ENCODE measurements at regions not wholly inside any gene's neighbourhood (a gene's known extent, or its start where the extent isn't known, plus 50 kb on each side); places are given as distances from the start of the nearest gene placed in this dataset.

DNA sequence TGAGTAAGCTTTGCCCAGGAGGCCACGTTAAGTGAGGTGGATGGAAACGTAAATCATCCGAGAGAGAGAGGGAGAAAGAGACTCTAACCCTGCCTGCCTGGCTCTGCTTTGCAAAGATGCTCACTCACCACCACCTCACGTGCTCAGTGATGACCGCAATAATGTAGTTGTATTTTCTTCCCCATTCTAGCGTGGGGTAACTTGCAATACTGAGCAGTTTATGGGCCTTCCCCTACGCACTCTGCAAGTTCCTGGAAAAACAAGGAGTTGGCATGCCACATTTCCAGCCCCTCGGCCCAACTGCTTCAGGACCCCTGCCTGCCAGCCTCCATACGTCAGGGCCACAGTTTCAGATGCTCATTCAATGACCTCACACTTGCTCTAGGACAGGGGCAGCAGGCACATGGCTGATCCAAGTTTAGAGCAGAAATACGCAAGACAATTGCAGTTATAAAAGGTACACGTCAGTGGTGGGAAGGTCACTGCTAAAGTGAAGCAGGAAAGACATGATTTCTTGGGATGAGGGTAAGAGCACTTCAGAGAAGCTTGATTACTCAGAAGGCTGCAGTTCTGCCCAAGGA, 112.5 kb upstream of the RAB4A start:
- Histone ChIP-seq H3K4me1 (no peaks in the 10 kb centered on the region), H3K9me3 (no peaks in the 10 kb centered on the region), H3K36me3 (no peaks in the 10 kb centered on the region), H3K27me3 (no peaks in the 10 kb centered on the region), H3K4me3 (no peak overlapping the region), H3K27ac (peak overlapping the region in 3 of 4 donors; percentile 18 to 69 (median 42))
- WGBS, 2 donors = 54 to 65% methylated on average over 11 of the region's 11 CpGs
- TF ChIP-seq POLR2A (IDR thresholded peaks at IDR 0.05) = no peak
- peak in 1 of 4 donors; percentile 1 for TF ChIP-seq EP300 (IDR thresholded peaks at IDR 0.05)
- peak; percentile 26 to 33 for TF ChIP-seq POLR2AphosphoS5 (IDR thresholded peaks at IDR 0.05)
- ATAC-seq (ENCODE audit: low FRiP score in 2 of 2) (peak; percentile 73 to 82), DNase-seq (peak in 1 of 2 donors; percentile 70)

DNA sequence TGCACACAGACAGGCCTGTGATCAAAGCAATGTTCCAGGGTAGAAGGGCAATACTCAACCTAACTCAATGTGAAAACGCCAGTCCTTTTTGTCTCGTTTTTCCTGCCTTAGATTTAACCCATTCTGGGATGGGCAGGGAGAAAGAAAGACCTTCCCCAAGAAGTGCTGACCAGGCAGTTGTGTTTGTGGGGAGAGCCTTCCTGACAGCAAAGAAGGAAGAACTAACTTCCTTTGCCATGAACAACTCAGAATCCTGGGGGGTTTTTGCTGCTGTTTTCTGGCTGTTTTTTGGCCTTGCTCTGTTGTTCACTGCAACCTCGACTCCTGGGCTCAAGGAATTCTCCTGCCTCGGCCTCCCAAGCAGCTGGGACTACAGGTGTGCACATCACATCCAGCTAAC, 112.0 kb upstream of the RAB4A start:
- TF ChIP-seq, protein P1, sequence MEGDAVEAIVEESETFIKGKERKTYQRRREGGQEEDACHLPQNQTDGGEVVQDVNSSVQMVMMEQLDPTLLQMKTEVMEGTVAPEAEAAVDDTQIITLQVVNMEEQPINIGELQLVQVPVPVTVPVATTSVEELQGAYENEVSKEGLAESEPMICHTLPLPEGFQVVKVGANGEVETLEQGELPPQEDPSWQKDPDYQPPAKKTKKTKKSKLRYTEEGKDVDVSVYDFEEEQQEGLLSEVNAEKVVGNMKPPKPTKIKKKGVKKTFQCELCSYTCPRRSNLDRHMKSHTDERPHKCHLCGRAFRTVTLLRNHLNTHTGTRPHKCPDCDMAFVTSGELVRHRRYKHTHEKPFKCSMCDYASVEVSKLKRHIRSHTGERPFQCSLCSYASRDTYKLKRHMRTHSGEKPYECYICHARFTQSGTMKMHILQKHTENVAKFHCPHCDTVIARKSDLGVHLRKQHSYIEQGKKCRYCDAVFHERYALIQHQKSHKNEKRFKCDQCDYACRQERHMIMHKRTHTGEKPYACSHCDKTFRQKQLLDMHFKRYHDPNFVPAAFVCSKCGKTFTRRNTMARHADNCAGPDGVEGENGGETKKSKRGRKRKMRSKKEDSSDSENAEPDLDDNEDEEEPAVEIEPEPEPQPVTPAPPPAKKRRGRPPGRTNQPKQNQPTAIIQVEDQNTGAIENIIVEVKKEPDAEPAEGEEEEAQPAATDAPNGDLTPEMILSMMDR (IDR thresholded peaks at IDR 0.05) = no peak
- no peak for TF ChIP-seq POLR2A (IDR thresholded peaks at IDR 0.05)
- TF ChIP-seq EP300 (IDR thresholded peaks at IDR 0.05) = no peak
- no peak for TF ChIP-seq POLR2AphosphoS5 (IDR thresholded peaks at IDR 0.05)

DNA sequence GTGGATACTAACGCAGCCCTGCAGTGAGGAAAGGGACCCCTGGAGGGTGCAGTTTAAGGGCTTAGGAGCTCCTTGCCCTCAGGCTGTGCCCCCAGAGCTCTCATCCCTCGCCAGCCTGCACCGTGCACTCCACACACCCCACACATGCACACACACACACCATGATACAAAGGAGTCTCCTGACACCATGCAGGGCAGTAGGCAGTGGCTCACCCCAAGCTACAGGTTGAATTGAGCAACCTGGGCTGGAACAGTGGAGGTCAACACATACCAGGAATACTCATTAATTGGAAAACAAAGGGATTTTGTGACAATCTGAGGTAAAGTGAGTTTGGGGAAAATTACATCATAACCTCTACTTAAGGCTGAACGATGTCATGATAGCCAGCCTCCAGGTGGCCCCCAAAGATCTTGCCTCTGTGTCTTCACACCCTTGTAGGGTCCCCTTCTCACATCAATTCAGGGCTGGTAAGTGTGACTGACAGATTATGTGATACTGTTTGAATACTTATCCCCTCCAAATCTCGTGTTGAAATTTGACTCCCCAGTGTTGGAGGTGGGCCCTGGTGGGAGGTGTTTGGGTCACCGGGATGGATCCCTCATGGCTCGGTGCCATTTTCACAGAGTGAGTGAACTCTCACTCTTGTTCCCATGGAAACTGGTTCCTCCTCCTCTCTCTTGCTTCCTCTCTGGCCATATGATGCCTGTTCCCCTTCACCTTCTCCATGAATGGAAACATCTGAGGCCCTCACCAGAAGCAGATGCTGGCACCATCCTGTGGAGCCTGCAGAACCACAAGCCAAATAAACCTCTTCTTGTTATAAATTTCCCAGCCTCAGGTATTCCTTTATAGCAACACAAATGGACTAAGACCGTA, 111.0 kb upstream of the RAB4A start:
- Histone ChIP-seq H3K4me3 (no peak overlapping the region), H3K36me3 (no peaks in the 10 kb centered on the region), H3K4me1 (peaks cover 0 to 2% (median 0%) of the 10 kb centered on the region in 4 donors), H3K9me3 (no peaks in the 10 kb centered on the region), H3K27me3 (no peaks in the 10 kb centered on the region), H3K27ac (no peak overlapping the region)
- no peak for DNase-seq
- WGBS, 2 donors = 74 to 75% methylated on average over 8 of the region's 8 CpGs
- TF ChIP-seq, protein P1 (IDR thresholded peaks at IDR 0.05) = no peak
- ATAC-seq (ENCODE audit: low FRiP score in 2 of 2) = no peak

More for the DNA sequence above, 112.0 kb upstream of the RAB4A start:
- WGBS, 2 donors = 44 to 50% methylated on average over 4 of the region's 4 CpGs
- no peak for ATAC-seq (ENCODE audit: low FRiP score in 2 of 2)
- H3K27me3 ChIP-seq = no peaks in the 10 kb centered on the region
- H3K36me3 ChIP-seq = no peaks in the 10 kb centered on the region
- H3K4me1 ChIP-seq = no peaks in the 10 kb centered on the region
- no peaks in the 10 kb centered on the region for H3K9me3 ChIP-seq
- no peak overlapping the region for H3K4me3 ChIP-seq
- DNase-seq = no peak
- H3K27ac ChIP-seq = peak overlapping the region in 2 of 4 donors; percentile 18 to 69

DNA sequence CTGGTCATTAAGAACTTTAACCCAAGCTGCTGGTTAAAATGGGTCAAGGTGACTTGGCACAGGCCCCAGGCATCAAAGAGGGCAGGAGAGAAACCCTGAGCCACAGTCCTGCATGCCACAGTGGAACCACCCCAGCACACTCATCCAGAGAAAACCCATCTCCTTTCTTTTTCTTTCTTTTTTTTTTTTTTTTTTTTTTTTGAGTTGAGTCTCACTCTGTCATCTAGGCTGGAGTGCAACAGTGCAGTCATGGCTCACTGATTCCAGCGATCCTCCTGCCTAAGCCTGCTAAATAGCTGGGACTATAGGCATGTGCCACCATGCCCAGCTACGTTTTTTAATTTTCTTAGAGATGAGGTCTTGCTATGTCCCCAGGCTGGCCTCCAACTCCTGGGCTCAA, 109.2 kb upstream of the RAB4A start:
- ATAC-seq (ENCODE audit: low FRiP score in 2 of 2) = no peak
- 95 to 97% methylated on average over 2 of the region's 2 CpGs for WGBS, 2 donors
- no peaks in the 10 kb centered on the region for H3K9me3 ChIP-seq
- H3K36me3 ChIP-seq = no peaks in the 10 kb centered on the region
- H3K27ac ChIP-seq = no peak overlapping the region
- TF ChIP-seq EP300 (IDR thresholded peaks at IDR 0.05) (no peak), POLR2AphosphoS5 (IDR thresholded peaks at IDR 0.05) (no peak), POLR2A (IDR thresholded peaks at IDR 0.05) (no peak)
- TF ChIP-seq, protein P1 (IDR thresholded peaks at IDR 0.05) = no peak
- H3K4me1 ChIP-seq = peaks cover 0 to 5% (median 0%) of the 10 kb centered on the region in 4 donors
- DNase-seq = no peak
- H3K4me3 ChIP-seq = no peak overlapping the region
- H3K27me3 ChIP-seq = no peaks in the 10 kb centered on the region

DNA sequence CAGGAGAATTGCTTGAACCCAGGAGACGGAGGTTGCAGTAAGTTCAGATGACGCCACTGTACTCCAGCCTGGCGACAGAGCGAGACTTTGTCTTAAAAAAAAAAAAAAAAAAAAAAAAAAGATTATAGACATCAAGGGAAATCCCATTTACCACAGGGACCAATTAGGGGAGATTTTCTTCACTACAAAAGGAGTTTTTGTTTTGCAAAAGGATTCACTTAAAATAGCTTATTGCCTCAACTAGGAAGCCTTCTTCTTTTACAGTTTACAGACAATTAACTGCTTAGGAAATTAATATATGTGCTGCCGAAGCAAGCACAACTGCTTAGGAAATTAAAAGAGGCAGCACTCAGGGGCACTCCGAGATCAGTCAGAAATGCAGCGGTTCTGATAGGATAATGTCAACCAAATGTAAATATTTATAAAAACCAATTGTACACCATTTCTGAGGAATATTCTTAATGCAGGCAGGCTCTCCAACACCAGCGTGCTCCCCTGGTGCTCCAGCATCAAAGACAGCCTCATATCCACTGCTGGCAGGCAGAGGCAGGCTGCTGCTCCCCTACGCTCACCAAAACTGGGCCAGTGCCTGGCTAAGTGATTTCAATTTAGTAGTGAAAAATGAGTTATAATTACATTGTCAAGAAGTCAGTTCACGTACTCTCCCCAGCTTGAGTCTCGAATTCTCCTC, 107.9 kb upstream of the RAB4A start:
- Histone ChIP-seq H3K36me3 (no peaks in the 10 kb centered on the region), H3K9me3 (no peaks in the 10 kb centered on the region), H3K4me1 (peaks cover 0 to 5% (median 0%) of the 10 kb centered on the region in 4 donors), H3K4me3 (no peak overlapping the region), H3K27me3 (no peaks in the 10 kb centered on the region), H3K27ac (no peak overlapping the region)
- no peak for DNase-seq
- TF ChIP-seq, protein P1 (IDR thresholded peaks at IDR 0.05) = no peak
- TF ChIP-seq POLR2AphosphoS5 (IDR thresholded peaks at IDR 0.05) (no peak), EP300 (IDR thresholded peaks at IDR 0.05) (no peak), POLR2A (IDR thresholded peaks at IDR 0.05) (no peak)
- no peak for ATAC-seq (ENCODE audit: low FRiP score in 2 of 2)
- WGBS, 2 donors = 75 to 87% methylated on average over 10 to 11 of the region's 11 CpGs

All from upper lobe of left lung (tissue), 6 donors.